ENCODE measurements at regions not wholly inside any gene's neighbourhood (a gene's known extent, or its start where the extent isn't known, plus 50 kb on each side); places are given as distances from the start of the nearest gene placed in this dataset.

DNA sequence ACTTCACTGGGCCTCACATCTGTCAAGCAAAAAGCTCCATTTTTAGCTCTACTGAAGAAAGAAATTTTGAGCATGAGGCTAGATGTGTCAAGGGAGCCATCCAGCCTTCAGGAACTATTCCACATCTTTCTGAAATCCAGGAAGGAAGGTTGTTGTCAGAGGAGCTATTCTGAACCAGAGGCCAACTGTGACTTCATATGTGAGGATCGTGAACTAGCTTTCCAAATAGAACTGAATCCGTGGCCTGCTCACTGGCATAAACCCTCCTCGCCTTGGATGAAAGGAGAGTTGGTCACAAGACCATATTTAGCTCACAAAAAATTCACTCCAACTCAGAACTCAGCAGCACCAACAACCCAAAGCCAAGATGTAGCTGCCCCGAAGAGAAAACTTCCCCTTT, 195.8 kb downstream of the FOXO1 start:
- WGBS, 3 donors: 4 to 30% (median 18%) methylated on average over 4 of the region's 4 CpGs
- DNase-seq (peak; percentile 45 to 71), ATAC-seq (peak; percentile 91 to 98 (median 95))
- Histone ChIP-seq H3K27me3 (ENCODE audit: insufficient read depth in 3 of 3, low read length in 2 of 3) (no peaks in the 10 kb centered on the region), H3K27ac (peak overlapping the region; percentile 84), H3K4me1 (peaks cover 15% of the 10 kb centered on the region), H3K9me3 (no peaks in the 10 kb centered on the region), H3K36me3 (ENCODE audit: insufficient read depth in 1 of 2, low read depth in 1 of 2) (no peaks in the 10 kb centered on the region), H3K4me3 (no peak overlapping the region)
- TF ChIP-seq, protein P1, sequence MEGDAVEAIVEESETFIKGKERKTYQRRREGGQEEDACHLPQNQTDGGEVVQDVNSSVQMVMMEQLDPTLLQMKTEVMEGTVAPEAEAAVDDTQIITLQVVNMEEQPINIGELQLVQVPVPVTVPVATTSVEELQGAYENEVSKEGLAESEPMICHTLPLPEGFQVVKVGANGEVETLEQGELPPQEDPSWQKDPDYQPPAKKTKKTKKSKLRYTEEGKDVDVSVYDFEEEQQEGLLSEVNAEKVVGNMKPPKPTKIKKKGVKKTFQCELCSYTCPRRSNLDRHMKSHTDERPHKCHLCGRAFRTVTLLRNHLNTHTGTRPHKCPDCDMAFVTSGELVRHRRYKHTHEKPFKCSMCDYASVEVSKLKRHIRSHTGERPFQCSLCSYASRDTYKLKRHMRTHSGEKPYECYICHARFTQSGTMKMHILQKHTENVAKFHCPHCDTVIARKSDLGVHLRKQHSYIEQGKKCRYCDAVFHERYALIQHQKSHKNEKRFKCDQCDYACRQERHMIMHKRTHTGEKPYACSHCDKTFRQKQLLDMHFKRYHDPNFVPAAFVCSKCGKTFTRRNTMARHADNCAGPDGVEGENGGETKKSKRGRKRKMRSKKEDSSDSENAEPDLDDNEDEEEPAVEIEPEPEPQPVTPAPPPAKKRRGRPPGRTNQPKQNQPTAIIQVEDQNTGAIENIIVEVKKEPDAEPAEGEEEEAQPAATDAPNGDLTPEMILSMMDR (IDR thresholded peaks at IDR 0.05): no peak
- intact Hi-C loops (cut with DNase I): loop anchor here in 1 of 2 donors (10.0 kb wide), 1 partner anchor 194 kb away; the partner anchor contains the start of gene FOXO1

DNA sequence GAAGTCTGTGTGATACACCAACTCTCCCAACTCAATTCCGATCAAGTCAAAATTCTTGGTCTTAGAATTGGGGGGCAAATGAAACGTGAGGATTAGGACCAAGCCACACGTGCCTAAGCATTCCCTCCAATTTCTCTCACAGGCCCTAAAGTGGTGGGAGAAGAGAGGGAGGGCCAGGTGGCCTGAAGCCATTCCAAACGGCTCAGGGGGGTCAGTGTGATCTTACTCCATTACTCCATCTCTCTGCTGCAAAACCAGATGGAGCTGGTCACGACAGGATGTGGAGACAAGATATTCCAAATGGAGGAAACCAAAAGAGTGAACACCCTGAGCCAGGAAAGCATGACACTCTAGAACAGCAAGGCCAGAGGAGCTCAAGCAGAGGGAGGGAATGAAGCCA, 195.4 kb downstream of the FOXO1 start:
- DNase-seq: peak in 1 of 2 donors; percentile 33
- peak overlapping the region; percentile 84 for H3K27ac ChIP-seq
- no peaks in the 10 kb centered on the region for H3K27me3 ChIP-seq (ENCODE audit: insufficient read depth in 3 of 3, low read length in 2 of 3)
- H3K4me3 ChIP-seq: no peak overlapping the region
- peaks cover 15% of the 10 kb centered on the region for H3K4me1 ChIP-seq
- TF ChIP-seq, protein P1 (IDR thresholded peaks at IDR 0.05): no peak
- WGBS, 3 donors: 37 to 67% (median 46%) methylated on average over 5 of the region's 5 CpGs
- no peaks in the 10 kb centered on the region for H3K36me3 ChIP-seq (ENCODE audit: insufficient read depth in 1 of 2, low read depth in 1 of 2)
- H3K9me3 ChIP-seq: no peaks in the 10 kb centered on the region
- ATAC-seq: peak in 3 of 4 donors; percentile 5 to 48 (median 25)
- intact Hi-C loops (cut with DNase I): loop anchor here in 1 of 2 donors (10.0 kb wide), 1 partner anchor 194 kb away; the partner anchor contains the start of gene FOXO1

DNA sequence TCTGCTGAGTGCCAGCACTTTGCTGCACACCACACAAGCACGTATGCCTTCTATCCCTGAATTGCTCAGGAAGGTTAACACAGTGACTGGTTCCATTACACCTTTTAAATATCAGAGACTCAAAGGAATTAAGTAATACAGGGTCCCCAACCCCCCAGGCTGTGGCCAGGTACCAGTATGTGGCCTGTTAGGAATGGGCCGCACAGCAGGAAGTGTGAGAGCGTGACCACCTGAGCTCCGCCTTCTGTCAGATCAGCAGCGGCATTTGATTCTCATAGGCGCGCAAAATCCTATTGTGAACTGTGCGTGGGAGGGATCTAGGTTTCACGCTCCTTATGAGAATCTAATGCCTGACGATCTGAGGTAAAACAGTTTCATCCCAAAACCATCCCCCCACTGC, 194.5 kb downstream of the FOXO1 start:
- Histone ChIP-seq H3K4me1 (peaks cover 18% of the 10 kb centered on the region), H3K9me3 (no peaks in the 10 kb centered on the region), H3K27ac (no peak overlapping the region), H3K4me3 (no peak overlapping the region), H3K27me3 (ENCODE audit: insufficient read depth in 3 of 3, low read length in 2 of 3) (no peaks in the 10 kb centered on the region), H3K36me3 (ENCODE audit: insufficient read depth in 1 of 2, low read depth in 1 of 2) (no peaks in the 10 kb centered on the region)
- intact Hi-C loops (cut with DNase I): loop anchor here in 1 of 2 donors (10.0 kb wide), 1 partner anchor 193 kb away; the partner anchor contains the start of gene FOXO1
- 98 to 99% (median 98%) methylated on average over 10 of the region's 10 CpGs for WGBS, 3 donors
- ATAC-seq: no peak
- DNase-seq: no peak
- TF ChIP-seq, protein P1 (IDR thresholded peaks at IDR 0.05): no peak

DNA sequence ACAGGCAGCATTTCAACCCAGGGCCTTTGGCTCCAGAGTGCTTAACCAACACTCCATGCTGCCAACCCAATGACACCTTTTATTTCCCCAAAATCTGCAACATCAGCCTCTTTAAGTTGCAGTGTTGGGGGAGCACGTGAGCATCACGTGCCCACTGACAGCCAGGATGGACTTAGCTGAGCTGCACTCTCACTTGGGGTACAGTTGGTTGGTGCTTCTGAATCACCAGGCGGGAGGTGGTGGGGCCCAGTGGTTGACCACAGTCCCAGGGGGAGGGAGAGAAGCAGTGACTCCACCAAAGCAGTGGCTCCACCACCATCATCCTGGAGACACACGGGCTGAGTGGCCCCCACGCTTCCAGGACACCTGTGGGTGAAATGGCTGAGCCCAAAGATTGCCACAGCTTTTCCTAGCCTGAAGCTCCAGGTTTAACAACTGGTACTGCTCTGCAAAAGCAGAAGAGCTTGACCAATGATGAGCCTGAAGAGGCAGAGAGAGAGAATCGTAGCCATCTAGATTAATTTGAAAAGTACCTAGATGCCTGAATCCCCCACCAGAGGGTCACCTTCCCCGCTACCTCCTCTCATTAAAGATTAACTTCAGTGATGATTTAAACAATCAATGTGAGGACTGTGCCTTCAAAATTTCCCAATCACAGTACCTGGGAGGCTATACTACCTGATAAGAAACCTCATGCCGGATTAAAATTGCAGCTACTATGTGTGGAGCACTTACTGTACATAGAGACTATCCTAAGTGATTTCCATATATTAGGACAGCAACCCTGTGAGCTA, 193.8 kb downstream of the FOXO1 start:
- 83 to 90% (median 86%) methylated on average over 8 of the region's 8 CpGs for WGBS, 3 donors
- TF ChIP-seq, protein P1 (IDR thresholded peaks at IDR 0.05): no peak
- intact Hi-C loops (cut with DNase I): loop anchor here in 1 of 2 donors (10.0 kb wide), 1 partner anchor 192 kb away; the partner anchor contains the start of gene FOXO1
- no peak for DNase-seq
- Histone ChIP-seq H3K4me3 (no peak overlapping the region), H3K9me3 (no peaks in the 10 kb centered on the region), H3K36me3 (ENCODE audit: insufficient read depth in 1 of 2, low read depth in 1 of 2) (no peaks in the 10 kb centered on the region), H3K27me3 (ENCODE audit: insufficient read depth in 3 of 3, low read length in 2 of 3) (no peaks in the 10 kb centered on the region), H3K27ac (no peak overlapping the region), H3K4me1 (peaks cover 18% of the 10 kb centered on the region)
- no peak for ATAC-seq
